GM18511 (cell line): ENCODE measurements at regions not wholly inside any gene's neighbourhood (a gene's known extent, or its start where the extent isn't known, plus 50 kb on each side); places are given as distances from the start of the nearest gene placed in this dataset.
A peak's percentile ranks its signal among the peaks of the same experiment; 100 is the strongest.
"Not testable (repeated sequence)": the region's sequence is repeated elsewhere in the genome, so short reads cannot be mapped to it uniquely, and the experiment has no call there.

Experiments
- ATAC-seq: cut with Tn5 transposase; IDR thresholded peaks from one replicate; pipeline ENCODE4 v1.9.1; 2021; ENCODE audit warnings: mild to moderate bottlenecking, moderate library complexity; ENCODE audit not compliant: unreplicated experiment

DNA sequence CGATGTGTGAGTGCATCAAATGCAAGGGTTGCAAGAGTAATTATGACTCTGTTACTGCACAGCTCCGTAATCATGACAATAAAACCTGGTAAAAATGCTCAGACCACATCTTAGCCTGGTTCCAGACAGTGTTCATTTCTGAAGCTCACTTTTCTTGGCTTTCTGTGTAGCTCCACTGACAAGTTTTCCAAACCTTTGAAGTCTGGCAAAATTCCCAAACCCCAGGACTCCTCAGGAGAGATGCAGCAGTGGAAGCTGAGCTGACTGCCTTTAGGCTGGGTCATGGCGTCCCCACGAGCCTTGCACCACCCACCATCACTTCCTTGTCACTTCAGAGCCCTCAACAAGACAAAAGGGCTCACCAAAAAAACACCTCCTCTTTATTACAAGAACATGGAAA lies 131.6 kb upstream of the TAS2R1 start:
- no peak for ATAC-seq

DNA sequence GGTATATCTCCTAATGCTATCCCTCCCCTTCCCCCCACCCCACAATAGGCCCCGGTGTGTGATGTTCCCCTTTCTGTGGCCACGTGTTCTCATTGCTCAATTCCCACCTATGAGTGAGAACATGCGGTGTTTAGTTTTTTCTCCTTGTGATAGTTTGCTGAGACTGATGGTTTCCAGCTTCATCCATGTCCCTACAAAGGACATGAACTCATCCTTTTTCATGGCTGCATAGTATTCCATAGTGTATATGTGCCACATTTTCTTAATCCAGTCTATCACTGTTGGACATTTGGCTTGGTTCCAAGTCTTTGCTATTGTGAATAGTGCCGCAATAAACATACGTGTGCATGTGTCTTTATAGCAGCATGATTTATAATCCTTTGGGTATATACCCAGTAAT lies 122.5 kb upstream of the TAS2R1 start:
- ATAC-seq, result not testable (repeated sequence)

DNA sequence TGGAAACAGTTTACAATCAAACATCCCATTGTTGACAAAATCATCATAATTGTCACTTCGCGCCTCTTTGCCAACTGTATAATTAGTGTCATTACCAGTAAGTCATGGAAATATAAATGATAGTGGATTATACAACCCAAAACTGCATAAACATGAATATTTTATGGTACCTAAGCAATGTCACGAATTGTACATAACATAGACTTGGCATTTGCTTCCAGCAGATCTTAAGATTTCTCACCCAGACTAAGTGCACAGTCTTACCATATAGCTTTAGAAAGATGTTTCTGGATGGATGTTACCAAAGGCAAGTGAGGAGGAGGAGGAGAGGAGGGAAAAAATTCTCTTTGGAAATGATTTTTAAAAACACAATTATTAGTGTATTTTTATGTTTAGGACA lies 113.4 kb upstream of the TAS2R1 start:
- ATAC-seq, result no peak

GRCh38 chr5:9742848-9743247 lies 112.7 kb upstream of the TAS2R1 start:
- no peak for ATAC-seq

- ATAC-seq, result no peak
These were observed 109.0 kb upstream of the TAS2R1 start for GRCh38 chr5:9739135-9739534.

GRCh38 chr5:9737265-9737664 lies 107.1 kb upstream of the TAS2R1 start:
- no peak for ATAC-seq

DNA sequence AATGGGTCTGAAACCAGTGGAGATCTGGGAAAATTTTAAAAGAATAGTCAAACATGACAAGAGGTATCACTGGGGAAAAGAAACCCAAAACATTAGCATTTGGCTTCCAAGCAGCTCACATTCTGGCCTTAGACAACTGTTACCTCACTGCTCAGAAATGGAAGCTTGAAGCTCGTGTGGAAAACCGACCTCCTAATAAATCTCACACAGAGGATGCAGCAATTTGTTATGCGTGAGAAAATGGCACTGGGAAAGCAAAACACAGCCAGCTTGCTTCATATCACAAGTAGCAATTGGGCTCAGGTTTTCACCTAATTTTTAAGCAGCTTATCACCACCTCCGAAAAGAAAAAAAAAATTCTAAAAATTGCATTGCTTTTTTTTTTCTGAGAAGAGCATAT lies 103.3 kb upstream of the TAS2R1 start:
- ATAC-seq, result no peak

DNA sequence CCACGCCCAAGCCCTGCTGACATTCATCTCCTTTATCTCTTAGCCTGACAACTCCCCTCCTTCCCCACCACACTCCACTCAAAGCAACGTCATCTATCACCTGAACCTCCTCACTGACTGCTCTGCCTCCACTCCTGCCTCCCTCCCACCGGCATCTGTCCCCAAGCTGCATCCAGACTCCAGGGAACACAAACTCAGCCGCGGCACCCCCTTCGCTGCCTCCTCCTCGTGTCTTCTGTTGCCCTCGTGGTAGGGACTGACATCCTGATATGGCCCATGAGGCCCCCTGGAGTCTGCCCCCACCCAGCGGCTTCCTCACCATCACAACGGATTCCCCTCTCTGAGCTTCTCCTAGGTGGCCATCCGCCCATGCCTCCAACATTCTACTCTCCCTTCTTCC lies 101.0 kb upstream of the TAS2R1 start:
- ATAC-seq, result no peak

DNA sequence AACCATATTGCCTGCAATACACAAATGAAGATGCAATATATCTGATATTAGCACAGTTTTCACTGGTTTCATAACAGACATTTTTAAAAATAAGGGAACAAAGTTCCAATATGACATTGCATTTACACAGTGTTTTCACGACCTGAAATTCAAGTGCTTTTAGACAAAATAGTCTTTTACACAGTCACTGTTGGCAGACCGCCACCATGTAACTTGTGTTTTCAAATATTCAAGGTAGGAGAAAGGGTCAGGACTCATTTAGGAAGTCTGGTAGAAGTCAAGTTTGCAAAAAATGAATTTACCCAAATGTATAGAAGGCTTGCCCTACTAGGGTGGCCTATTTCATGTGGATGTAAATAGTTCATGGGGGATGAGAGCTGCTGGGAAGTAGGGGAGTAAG lies 98.1 kb upstream of the TAS2R1 start:
- no peak for ATAC-seq

DNA sequence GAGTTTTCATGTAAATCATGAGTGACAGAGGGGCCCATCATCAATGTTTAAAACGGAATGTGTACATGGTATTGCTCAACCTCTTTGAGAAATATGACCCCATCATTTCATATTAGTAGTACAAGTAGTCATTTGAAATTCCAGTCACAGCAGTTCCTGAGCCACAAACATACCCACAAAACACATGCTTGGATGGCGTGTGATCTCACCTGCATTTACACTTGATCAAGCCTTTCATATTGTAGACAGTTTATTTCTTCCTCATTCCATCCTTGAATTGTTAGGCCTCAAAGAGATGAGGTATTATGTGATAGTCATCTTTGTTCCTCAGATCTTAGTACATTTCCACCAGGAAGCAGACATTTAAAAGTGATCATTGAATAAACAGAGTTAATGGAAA lies 96.8 kb upstream of the TAS2R1 start:
- no peak for ATAC-seq

- not testable (repeated sequence) for ATAC-seq
These were observed 95.1 kb upstream of the TAS2R1 start for GRCh38 chr5:9725265-9725664.

DNA sequence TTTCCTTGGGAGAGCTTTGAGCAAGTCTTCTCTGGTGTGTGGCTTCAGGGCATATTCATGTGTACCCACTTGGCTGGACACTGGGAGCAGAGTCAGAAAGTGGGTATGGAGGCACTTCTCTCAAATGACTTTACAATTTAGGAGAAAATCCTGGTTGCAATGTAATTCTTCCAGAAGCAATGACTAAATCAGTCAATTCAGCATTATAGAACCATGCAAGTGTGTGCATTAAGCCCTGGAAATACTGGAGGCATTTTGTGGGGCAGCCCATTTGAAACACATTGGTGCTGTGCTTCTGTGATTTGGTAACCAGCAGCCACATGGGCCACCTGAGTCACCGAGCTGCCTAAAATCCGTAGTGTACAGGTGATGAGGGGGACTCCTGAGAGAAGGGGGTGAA lies 94.6 kb upstream of the TAS2R1 start:
- ATAC-seq, result no peak

DNA sequence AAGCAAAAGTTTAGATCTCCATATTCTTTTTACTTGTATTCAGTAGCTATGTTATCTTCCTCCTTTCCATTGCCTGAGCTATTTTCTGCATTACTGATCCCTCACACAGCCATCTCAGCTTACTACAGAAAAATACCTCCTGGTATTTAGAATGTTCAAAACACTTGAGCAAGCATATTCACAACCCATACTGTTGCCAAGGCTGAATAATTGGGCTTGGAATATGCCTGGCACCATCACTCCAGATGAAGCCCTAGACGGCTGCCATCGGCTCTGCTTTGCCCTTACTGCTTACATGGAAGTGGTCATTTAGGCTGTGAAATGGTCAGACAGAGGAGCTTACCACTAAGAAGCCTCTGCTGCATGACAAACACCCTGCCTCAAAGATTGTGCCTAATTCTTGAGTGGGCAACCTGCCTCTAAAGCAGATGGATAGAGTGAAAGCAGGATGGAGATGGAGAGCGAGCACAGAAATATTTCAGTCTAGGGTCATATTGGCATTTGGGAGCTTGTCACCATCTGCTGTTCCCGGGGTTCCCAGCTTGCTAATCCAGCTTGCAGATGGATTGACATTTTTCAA lies 92.5 kb upstream of the TAS2R1 start:
- ATAC-seq, result no peak

DNA sequence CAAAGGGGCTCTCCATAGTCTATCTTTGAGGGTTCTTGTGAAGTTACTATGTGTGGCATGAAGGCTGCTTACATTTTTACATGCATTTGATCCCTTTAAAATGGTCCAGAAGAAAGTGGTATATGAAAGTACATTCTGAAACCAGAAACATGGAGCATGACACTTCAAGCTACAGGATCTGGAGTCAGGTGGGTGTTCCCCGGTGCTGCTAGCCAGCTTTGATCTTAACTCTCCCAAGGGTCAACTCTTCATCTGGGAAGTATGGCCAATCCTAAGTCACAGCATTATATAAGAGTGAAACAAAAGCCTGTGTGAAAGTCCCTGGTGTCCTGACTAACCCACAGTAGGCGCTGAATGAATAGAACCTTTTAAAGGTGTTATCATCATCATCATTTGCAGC lies 91.0 kb upstream of the TAS2R1 start:
- ATAC-seq, result no peak

DNA sequence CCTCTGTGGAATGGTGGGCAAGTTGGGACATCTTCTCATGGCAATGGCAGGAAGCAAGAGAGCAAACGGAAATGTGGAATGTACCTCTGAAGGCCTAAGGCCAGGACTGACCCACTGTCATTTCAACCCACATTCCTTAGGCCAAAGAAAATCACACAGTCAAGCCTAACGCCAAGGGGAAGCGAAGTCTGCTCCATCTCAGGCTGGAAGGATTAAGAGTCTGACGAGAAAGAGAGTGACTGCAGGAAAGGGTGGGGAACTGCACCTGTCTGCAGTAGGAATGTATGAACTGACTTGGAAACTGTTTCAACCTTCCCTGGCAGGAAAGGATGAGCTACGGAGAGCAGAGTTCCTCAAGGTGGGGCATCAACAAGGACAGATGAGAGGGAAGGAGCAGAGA lies 90.2 kb upstream of the TAS2R1 start:
- no peak for ATAC-seq

DNA sequence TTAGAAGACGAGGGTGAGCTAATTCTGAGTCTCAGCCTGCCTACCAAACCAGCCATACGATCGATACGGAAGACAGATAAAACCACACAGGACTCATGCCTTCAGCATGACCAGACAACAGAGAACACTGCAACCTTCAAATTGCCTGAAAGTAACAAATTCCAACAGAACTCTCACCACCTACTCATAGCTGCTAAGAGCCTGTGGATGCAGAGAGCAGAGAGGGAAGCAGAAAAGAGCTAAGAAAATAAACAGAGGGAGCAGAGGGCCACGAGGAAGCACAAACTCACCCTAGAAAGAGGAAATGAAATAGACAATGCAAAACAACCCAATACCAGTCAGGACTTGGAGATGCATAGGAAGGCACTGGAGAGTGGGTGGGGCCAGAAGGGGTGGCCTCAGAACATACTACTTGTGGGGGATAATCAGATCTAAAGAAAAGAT lies 86.7 kb upstream of the TAS2R1 start:
- ATAC-seq, result peak; percentile 98

- no peak for ATAC-seq
These were observed 85.8 kb upstream of the TAS2R1 start for GRCh38 chr5:9715891-9716335.

GRCh38 chr5:9713959-9714586 lies 83.9 kb upstream of the TAS2R1 start:
- ATAC-seq, result no peak

DNA sequence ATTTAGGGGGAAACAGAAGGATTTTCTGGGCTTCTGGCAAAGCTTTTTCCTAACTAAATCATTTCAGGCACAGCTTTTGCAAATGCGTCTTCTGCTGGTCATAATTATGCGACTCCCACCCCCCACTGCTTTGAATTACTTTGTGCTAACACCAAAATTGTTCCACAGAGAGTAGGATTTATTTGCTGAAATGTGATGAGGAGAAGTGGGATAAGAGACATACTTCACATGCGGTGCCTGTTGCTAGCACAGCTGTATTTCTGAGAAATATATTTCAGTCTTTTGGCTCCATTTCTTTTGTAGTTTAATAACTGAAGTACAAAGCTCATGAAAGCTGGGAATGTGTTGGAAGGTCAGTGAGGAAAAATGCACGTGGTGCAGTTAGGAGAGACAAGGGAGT lies 83.2 kb upstream of the TAS2R1 start:
- ATAC-seq, result no peak

DNA sequence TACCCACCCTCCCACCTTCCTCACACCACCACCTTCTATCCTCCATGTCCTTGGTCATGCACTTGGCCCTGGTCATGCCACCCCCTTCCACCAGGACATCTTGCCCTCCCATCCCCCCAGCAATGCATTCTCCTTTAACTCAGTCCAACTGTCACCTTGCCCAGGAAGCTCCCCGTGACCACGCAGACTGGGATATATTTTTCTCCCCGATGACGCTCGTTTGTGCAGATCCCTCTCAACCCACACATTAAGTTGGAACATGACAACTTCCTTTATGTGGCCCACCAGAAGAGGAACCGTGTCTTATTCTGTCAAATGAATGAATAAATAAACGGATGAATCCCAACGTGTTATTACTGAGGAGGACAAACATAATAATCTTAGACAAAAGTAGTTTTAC lies 82.8 kb upstream of the TAS2R1 start:
- no peak for ATAC-seq

DNA sequence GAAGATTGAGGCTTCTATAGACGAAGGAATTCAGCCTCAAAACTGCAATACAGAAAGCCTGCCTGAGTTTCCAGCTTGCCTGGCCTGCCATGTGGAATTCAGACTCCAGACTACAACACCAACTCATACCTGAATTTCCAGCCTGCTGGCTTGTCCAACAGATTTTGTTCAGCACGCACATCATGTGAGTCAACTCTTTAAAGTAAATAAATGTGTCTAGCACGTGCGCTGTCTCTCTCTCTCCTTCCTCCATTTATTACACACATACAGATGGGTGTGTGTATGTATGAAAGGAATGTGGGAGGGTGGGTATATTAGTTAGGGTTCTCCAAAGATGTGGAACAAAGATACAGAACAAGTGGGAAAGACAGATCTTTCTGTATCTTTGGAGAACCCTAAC lies 82.4 kb upstream of the TAS2R1 start:
- ATAC-seq, result no peak

GRCh38 chr5:9710069-9710468 lies 79.9 kb upstream of the TAS2R1 start:
- no peak for ATAC-seq
